IMR-90 (cell line): ENCODE measurements at regions not wholly inside any gene's neighbourhood (a gene's known extent, or its start where the extent isn't known, plus 50 kb on each side); places are given as distances from the start of the nearest gene placed in this dataset.

ENCODE experiments used
- ATAC-seq: fragments of 200-7000 bp; cut with Tn5 transposase; 2 replicates; pipeline ENCODE4 v1.9.1; 2020; ENCODE audit warnings: low read depth, mild to moderate bottlenecking, moderate library complexity
- BruUV-seq: library from RNA; stranded (reverse); fragments of 400-500 nt; replicated peaks from 2 replicates; lab custom pipeline; 2021; lab: Mats Ljungman, UMichigan
- CTCF ChIA-PET: fragments of 300-600 bp; formaldehyde crosslinking; extraction: SDS; loops from one replicate; lab custom pipeline; 2021; ENCODE audit warnings: antibody characterized with exemption; lab: Yijun Ruan, JAX
- POLR2A ChIA-PET: fragments of 300-600 bp; sonication (Branson Sonifier 250); formaldehyde crosslinking; loops from one replicate; lab custom pipeline; 2022; ENCODE audit warnings: antibody characterized with exemption; ENCODE audit not compliant: unreplicated experiment; lab: Charles Lee
- DNase-seq: peaks from one replicate; pipeline ENCODE4 v3.0.0; 2013
- H2AFZ ChIP-seq: replicated peaks from 2 replicates; pipeline ENCODE3; 2013; ENCODE audit warnings: low read length, mild to moderate bottlenecking; ENCODE audit not compliant: poor library complexity
- H2AK5ac ChIP-seq: 2 replicates; pipeline ENCODE4 v1.6.1; 2013; ENCODE audit warnings: low read depth, low read length, inconsistent platforms
- H2AK9ac ChIP-seq: replicated peaks from 2 replicates; pipeline ENCODE3; 2013; ENCODE audit warnings: mild to moderate bottlenecking, low read depth, low read length, moderate library complexity; ENCODE audit not compliant: poor library complexity
- H2BK120ac ChIP-seq: 2 replicates; pipeline ENCODE4 v1.6.1; 2013; ENCODE audit warnings: low read depth, low read length, inconsistent platforms
- H2BK15ac ChIP-seq: 3 replicates; pipeline ENCODE4 v1.6.1; 2013; ENCODE audit warnings: low read depth, low read length, inconsistent platforms
- H2BK20ac ChIP-seq: 2 replicates; pipeline ENCODE4 v1.6.1; 2013; ENCODE audit warnings: low read depth, mild to moderate bottlenecking, inconsistent platforms, low read length, moderate library complexity
- H2BK5ac ChIP-seq: 2 replicates; pipeline ENCODE4 v1.6.1; 2013; ENCODE audit warnings: mild to moderate bottlenecking, low read depth, low read length, inconsistent platforms; ENCODE audit not compliant: poor library complexity, severe bottlenecking
- H3K14ac ChIP-seq: replicated peaks from 2 replicates; pipeline ENCODE4 v1.6.1; 2013; ENCODE audit warnings: low read depth, low read length, inconsistent platforms
- H3K18ac ChIP-seq: 2 replicates; pipeline ENCODE4 v1.6.1; 2013; ENCODE audit warnings: low read depth, low read length, control low read depth
- H3K23ac ChIP-seq: 2 replicates; pipeline ENCODE4 v1.6.1; 2013; ENCODE audit warnings: low read depth, low read length, inconsistent platforms
- H3K27ac ChIP-seq: 2 replicates; pipeline ENCODE4 v1.5.1; 2013; ENCODE audit warnings: mild to moderate bottlenecking, control low read depth, low read length; ENCODE audit not compliant: insufficient read depth
- H3K27me3 ChIP-seq: 2 replicates; pipeline ENCODE4 v1.6.1; 2013; ENCODE audit warnings: low read length; ENCODE audit not compliant: control insufficient read depth, insufficient read depth
- H3K36me3 ChIP-seq: 2 replicates; pipeline ENCODE4 v1.6.1; 2013; ENCODE audit warnings: low read length, mixed read lengths; ENCODE audit not compliant: control insufficient read depth, insufficient read depth
- H3K4ac ChIP-seq: 2 replicates; pipeline ENCODE4 v1.6.1; 2013; ENCODE audit warnings: low read depth, low read length, inconsistent platforms
- H3K4me1 ChIP-seq: 2 replicates; pipeline ENCODE4 v1.6.1; 2013; ENCODE audit warnings: low read length, mixed read lengths; ENCODE audit not compliant: control insufficient read depth, insufficient read depth
- H3K4me2 ChIP-seq: 2 replicates; pipeline ENCODE4 v1.6.1; 2013; ENCODE audit warnings: low read depth, mild to moderate bottlenecking, control low read depth, low read length, moderate library complexity
- H3K4me3 ChIP-seq: 2 replicates; pipeline ENCODE4 v1.5.1; 2013; ENCODE audit warnings: low read depth, mild to moderate bottlenecking, control low read depth, low read length, moderate library complexity; ENCODE audit not compliant: insufficient read depth
- H3K56ac ChIP-seq: 2 replicates; pipeline ENCODE4 v1.6.1; 2013; ENCODE audit warnings: low read length, inconsistent platforms; ENCODE audit not compliant: insufficient read depth; ENCODE audit errors: extremely low read depth
- H3K79me1 ChIP-seq, 2 experiments: 2 replicates each; pipeline ENCODE4 v1.6.1; 2013; ENCODE audit warnings: low read length in 2 of 2, inconsistent platforms in 1 of 2, low read depth in 1 of 2
- H3K9ac ChIP-seq: 2 replicates; pipeline ENCODE4 v1.6.1; 2013; ENCODE audit warnings: low read depth, low read length, control low read depth
- H3K9me1 ChIP-seq: 2 replicates; pipeline ENCODE4 v1.6.1; 2013; ENCODE audit warnings: low read length, inconsistent platforms; ENCODE audit not compliant: insufficient read depth
- H3K9me3 ChIP-seq: 2 replicates; pipeline ENCODE4 v1.6.1; 2013; ENCODE audit warnings: low read length; ENCODE audit not compliant: control insufficient read depth, insufficient read depth
- H4K20me1 ChIP-seq: 2 replicates; pipeline ENCODE4 v1.6.1; 2013; ENCODE audit warnings: low read length, inconsistent platforms; ENCODE audit not compliant: insufficient read depth
- H4K5ac ChIP-seq: 2 replicates; pipeline ENCODE4 v1.6.1; 2013; ENCODE audit warnings: mild to moderate bottlenecking, low read depth, low read length, control low read depth
- H4K8ac ChIP-seq, 2 experiments: 2 replicates each; pipeline ENCODE4 v1.6.1; 2013; ENCODE audit warnings: low read depth in 2 of 2, low read length in 2 of 2, control low read depth in 1 of 2, inconsistent platforms in 1 of 2
- H4K91ac ChIP-seq: 2 replicates; pipeline ENCODE4 v1.6.1; 2013; ENCODE audit warnings: low read depth, low read length, inconsistent platforms; ENCODE audit not compliant: insufficient read depth
- BHLHE40 ChIP-seq: fragments of 150-350 bp; IDR thresholded peaks from 2 replicates; pipeline ENCODE4 v1.6.1; 2016; ENCODE audit warnings: mild to moderate bottlenecking, low read depth, low read length
- CHD1 ChIP-seq: IDR thresholded peaks from 2 replicates; pipeline ENCODE4 v1.6.1; 2012; ENCODE audit warnings: low read depth, low read length, improper control_type of control experiment
- ELK1 ChIP-seq: fragments of 150-350 bp; IDR thresholded peaks from 2 replicates; pipeline ENCODE4 v1.6.1; 2016; ENCODE audit warnings: low read depth, mild to moderate bottlenecking, low read length, moderate library complexity, borderline replicate concordance
- FOS ChIP-seq: fragments of 150-350 bp; IDR thresholded peaks from 2 replicates; pipeline ENCODE4 v1.6.1; 2016; ENCODE audit warnings: low read depth, low read length
- MAFK ChIP-seq: IDR thresholded peaks from 2 replicates; pipeline ENCODE4 v1.6.1; 2012; ENCODE audit warnings: low read depth, low read length, improper control_type of control experiment
- MAZ ChIP-seq: IDR thresholded peaks from 2 replicates; pipeline ENCODE4 v1.6.1; 2012; ENCODE audit warnings: low read depth, mild to moderate bottlenecking, low read length, improper control_type of control experiment, moderate library complexity, borderline replicate concordance
- MXI1 ChIP-seq: IDR thresholded peaks from 2 replicates; pipeline ENCODE4 v1.6.1; 2012; ENCODE audit warnings: low read depth, mild to moderate bottlenecking, low read length, moderate library complexity, borderline replicate concordance
- NFE2L2 ChIP-seq: fragments of 150-350 bp; IDR thresholded peaks from 2 replicates; pipeline ENCODE4 v1.6.1; 2016; ENCODE audit warnings: low read depth, mild to moderate bottlenecking, low read length
- POLR2A ChIP-seq: IDR thresholded peaks from 2 replicates; pipeline ENCODE4 v1.6.1; 2012; ENCODE audit warnings: mild to moderate bottlenecking, low read depth, low read length
- RAD21 ChIP-seq: IDR thresholded peaks from 2 replicates; pipeline ENCODE4 v1.6.1; 2012; ENCODE audit warnings: low read length, improper control_type of control experiment
- RCOR1 ChIP-seq: IDR thresholded peaks from 2 replicates; pipeline ENCODE4 v1.6.1; 2012; ENCODE audit warnings: mild to moderate bottlenecking, low read length, improper control_type of control experiment; ENCODE audit not compliant: insufficient replicate concordance
- RFX5 ChIP-seq: IDR thresholded peaks from 2 replicates; pipeline ENCODE4 v1.8.0; 2012; ENCODE audit warnings: low read depth, mild to moderate bottlenecking, low read length, moderate library complexity
- SMC3 ChIP-seq: fragments of 150-350 bp; IDR thresholded peaks from 2 replicates; pipeline ENCODE4 v1.6.1; 2016; ENCODE audit warnings: low read depth, mild to moderate bottlenecking, antibody characterized with exemption, low read length, moderate library complexity
- USF2 ChIP-seq: fragments of 150-350 bp; IDR thresholded peaks from 2 replicates; pipeline ENCODE4 v1.6.1; 2017; ENCODE audit warnings: mild to moderate bottlenecking, antibody characterized with exemption, low read length, low read depth
- WGBS, 2 experiments: methylation state at CpG; one replicate each; pipeline versions ENCODE4 v1.1.5 to v1.1.7; 2013; ENCODE audit warnings: missing lambda C conversion rate in 2 of 2; ENCODE audit not compliant: insufficient read length in 1 of 2; ENCODE audit errors: extremely low coverage in 2 of 2; 5-methylcytosine and 5-hydroxymethylcytosine counted together
- dilution Hi-C: fragments of 300-500 bp; cut with HindIII; formaldehyde crosslinking; loops from one replicate; pipeline ENCODE4 v1.14.3; 2018; ENCODE audit warnings: low sequenced_read_pairs; ENCODE audit not compliant: unreplicated experiment
- in situ Hi-C: fragments of 300-500 bp; cut with MboI; formaldehyde crosslinking; loops from 3 replicates; pipeline ENCODE4 v1.14.3; 2019; ENCODE audit warnings: low sequenced_read_pairs, inconsistent platforms, mixed read lengths
- intact Hi-C: fragments of 100-400 bp; cut with micrococcal nuclease; formaldehyde crosslinking; loops from 2 replicates; pipeline ENCODE4 v1.10.0; 2022

GRCh38 chr1:30637183-30637980, 86.0 kb downstream of the MATN1 start:
- H3K23ac ChIP-seq = no peak overlapping the region
- in situ Hi-C loops (no loop called here), intact Hi-C loops (no loop called here), dilution Hi-C loops (no loop called here)
- no peak overlapping the region for H3K4me2 ChIP-seq
- H4K8ac ChIP-seq = no peak overlapping the region
- no TSS peak for BruUV-seq
- H4K20me1 ChIP-seq = no peaks in the 10 kb centered on the region
- H3K14ac ChIP-seq = no peak overlapping the region
- no peak overlapping the region for H2AK9ac ChIP-seq
- no peak overlapping the region for H3K4ac ChIP-seq
- no peak overlapping the region for H2BK20ac ChIP-seq
- H3K9ac ChIP-seq = no peak overlapping the region
- TF ChIP-seq BHLHE40 (no peak), RCOR1 (no peak), CHD1 (no peak), MXI1 (no peak), RAD21 (no peak), MAZ (no peak), SMC3 (no peak), USF2 (no peak), POLR2A (no peak), FOS (no peak), MAFK (no peak), ELK1 (no peak), RFX5 (no peak), NFE2L2 (no peak)
- ChIA-PET POLR2A (no interaction called here), CTCF (no interaction called here)
- no peak overlapping the region for H4K91ac ChIP-seq
- H4K5ac ChIP-seq = no peak overlapping the region
- H3K9me1 ChIP-seq = no peaks in the 10 kb centered on the region
- no peak overlapping the region for H2BK15ac ChIP-seq
- no peak for ATAC-seq
- H3K4me3 ChIP-seq = no peak overlapping the region
- no peak overlapping the region for H2BK120ac ChIP-seq
- DNase-seq = no peak
- no peaks in the 10 kb centered on the region for H3K9me3 ChIP-seq
- no peak overlapping the region for H3K27ac ChIP-seq
- no CpG with 5 or more reads among the region's 12 CpGs for WGBS, 2 experiments
- no peaks in the 10 kb centered on the region for H3K36me3 ChIP-seq
- H3K4me1 ChIP-seq = no peaks in the 10 kb centered on the region
- no peak overlapping the region for H2BK5ac ChIP-seq
- no peak overlapping the region for H3K56ac ChIP-seq
- peaks cover 3% of the 10 kb centered on the region; the same call in 1 of the 2 replicates for H3K27me3 ChIP-seq
- H3K18ac ChIP-seq = no peak overlapping the region
- no peak overlapping the region for H2AFZ ChIP-seq
- H3K79me1 ChIP-seq = no peaks in the 10 kb centered on the region
- no peak overlapping the region for H2AK5ac ChIP-seq
